Liver (tissue), 8 donors: ENCODE measurements at regions not wholly inside any gene's neighbourhood (a gene's known extent, or its start where the extent isn't known, plus 50 kb on each side); places are given as distances from the start of the nearest gene placed in this dataset.

Source experiments
- DNase-seq: peaks from one replicate; pipeline ENCODE4 v3.0.0-alpha.2; 2017; ENCODE audit warnings: low spot score
- H3K27ac ChIP-seq, 2 donors: one replicate each; pipeline ENCODE4 v1.7.0; 2013; ENCODE audit warnings: inconsistent platforms in 2 of 2, low read length in 2 of 2, control low read depth in 1 of 2, low read depth in 1 of 2, mild to moderate bottlenecking in 1 of 2
- H3K27me3 ChIP-seq, 4 donors: one replicate each; pipeline versions ENCODE4 v1.6.1 to v1.7.0; 2013; ENCODE audit warnings: low read length in 3 of 4, inconsistent platforms in 1 of 4, mild to moderate bottlenecking in 1 of 4, moderate library complexity in 1 of 4; ENCODE audit not compliant: control insufficient read depth in 4 of 4, insufficient read depth in 4 of 4
- H3K36me3 ChIP-seq, 4 donors: one replicate each; pipeline versions ENCODE4 v1.6.1 to v1.7.0; 2013; ENCODE audit warnings: low read length in 3 of 4, mild to moderate bottlenecking in 3 of 4, low read depth in 1 of 4, moderate library complexity in 1 of 4; ENCODE audit not compliant: control insufficient read depth in 4 of 4, insufficient read depth in 3 of 4
- H3K4me1 ChIP-seq, 4 donors: one replicate each; pipeline versions ENCODE4 v1.6.1 to v1.7.0; 2013; ENCODE audit warnings: low read length in 3 of 4, mild to moderate bottlenecking in 3 of 4, moderate library complexity in 1 of 4; ENCODE audit not compliant: control insufficient read depth in 4 of 4, insufficient read depth in 4 of 4
- H3K4me3 ChIP-seq, 3 donors: one replicate each; pipeline versions ENCODE4 v1.6.1 to v1.7.0; 2013; ENCODE audit warnings: low read length in 3 of 3, control low read depth in 1 of 3, low read depth in 1 of 3, mild to moderate bottlenecking in 1 of 3
- H3K9ac ChIP-seq, 2 donors: one replicate each; pipeline ENCODE4 v1.7.0; 2013; ENCODE audit warnings: low read length in 2 of 2, mild to moderate bottlenecking in 2 of 2, moderate library complexity in 2 of 2, control low read depth in 1 of 2, low read depth in 1 of 2
- H3K9me3 ChIP-seq, 4 donors: one replicate each; pipeline versions ENCODE4 v1.6.1 to v1.7.0; 2013; ENCODE audit warnings: low read length in 3 of 4; ENCODE audit not compliant: control insufficient read depth in 4 of 4
- EGR1 ChIP-seq, 2 donors: IDR thresholded peaks; 2 replicates each; pipeline ENCODE4 v1.6.1; 2016 to 2018; ENCODE audit warnings: antibody characterized with exemption in 2 of 2, low read depth in 2 of 2
- FOXA1 ChIP-seq: IDR thresholded peaks from 2 replicates; pipeline ENCODE4 v1.6.1; 2016; ENCODE audit warnings: antibody characterized with exemption
- FOXA2 ChIP-seq: IDR thresholded peaks from 2 replicates; pipeline ENCODE4 v1.6.1; 2016; ENCODE audit warnings: antibody characterized with exemption
- GABPA ChIP-seq, 2 donors: IDR thresholded peaks in 1 of 2; conservative IDR thresholded peaks in 1 of 2; 2 replicates each; pipeline ENCODE4 v1.6.1; 2016; ENCODE audit warnings: antibody characterized with exemption in 2 of 2, mild to moderate bottlenecking in 1 of 2, moderate library complexity in 1 of 2
- HNF4A ChIP-seq, 2 donors: conservative IDR thresholded peaks; 2 replicates each; pipeline ENCODE4 v1.6.1; 2016; ENCODE audit warnings: antibody characterized with exemption in 2 of 2, mild to moderate bottlenecking in 2 of 2
- HNF4G ChIP-seq: IDR thresholded peaks from 2 replicates; pipeline ENCODE4 v1.6.1; 2016; ENCODE audit warnings: antibody characterized with exemption
- JUND ChIP-seq, 2 donors: IDR thresholded peaks; 2 replicates each; pipeline ENCODE4 v1.6.1; 2016; ENCODE audit warnings: antibody characterized with exemption in 2 of 2
- NR2F2 ChIP-seq: IDR thresholded peaks from 2 replicates; pipeline ENCODE4 v1.6.1; 2016; ENCODE audit warnings: antibody characterized with exemption
- RAD21 ChIP-seq, 2 donors: IDR thresholded peaks; 2 replicates each; pipeline ENCODE4 v1.6.1; 2016; ENCODE audit warnings: antibody characterized with exemption in 2 of 2, mild to moderate bottlenecking in 2 of 2
- RXRA ChIP-seq, 2 donors: IDR thresholded peaks; 2 replicates each; pipeline ENCODE4 v1.6.1; 2017 to 2018; ENCODE audit warnings: antibody characterized with exemption in 2 of 2, mild to moderate bottlenecking in 1 of 2
- SP1 ChIP-seq: IDR thresholded peaks from 2 replicates; pipeline ENCODE4 v1.6.1; 2018; ENCODE audit warnings: antibody characterized with exemption, mild to moderate bottlenecking
- TAF1 ChIP-seq: conservative IDR thresholded peaks from 2 replicates; pipeline ENCODE4 v1.6.1; 2016; ENCODE audit warnings: antibody characterized with exemption, mild to moderate bottlenecking
- YY1 ChIP-seq: IDR thresholded peaks from 2 replicates; pipeline ENCODE4 v1.6.1; 2016; ENCODE audit warnings: antibody characterized with exemption, mild to moderate bottlenecking
- WGBS: extraction: QIAGEN DNeasy Blood & Tissue Kit; methylation state at CpG from one replicate; pipeline ENCODE4 v1.1.7; 2013; 5-methylcytosine and 5-hydroxymethylcytosine counted together
- TF ChIP-seq, protein P1 (sequence below): IDR thresholded peaks from 2 replicates; pipeline ENCODE4 v1.6.1; 2016; ENCODE audit warnings: antibody characterized with exemption, mild to moderate bottlenecking
- TF ChIP-seq, protein P2 (sequence below): IDR thresholded peaks from 2 replicates; pipeline ENCODE4 v1.6.1; 2016; ENCODE audit warnings: antibody characterized with exemption
- TF ChIP-seq, protein P3 (sequence below): fragments of 150-350 bp; IDR thresholded peaks from 2 replicates; pipeline ENCODE4 v1.5.1; 2017; ENCODE audit warnings: improper control_type of control experiment, low read depth, low read length; ENCODE audit not compliant: missing input control
- TF ChIP-seq, protein P4 (sequence below): IDR thresholded peaks from 2 replicates; pipeline ENCODE4 v1.6.1; 2016; ENCODE audit warnings: antibody characterized with exemption
- TF ChIP-seq, protein P5 (sequence below): IDR thresholded peaks from 2 replicates; pipeline ENCODE4 v1.6.1; 2016; ENCODE audit warnings: antibody characterized with exemption
- donor health status: healthy.
- donor health status: healthy.
- donor health status: healthy.
- donor health status: healthy.
- donor health status: healthy.

DNA sequence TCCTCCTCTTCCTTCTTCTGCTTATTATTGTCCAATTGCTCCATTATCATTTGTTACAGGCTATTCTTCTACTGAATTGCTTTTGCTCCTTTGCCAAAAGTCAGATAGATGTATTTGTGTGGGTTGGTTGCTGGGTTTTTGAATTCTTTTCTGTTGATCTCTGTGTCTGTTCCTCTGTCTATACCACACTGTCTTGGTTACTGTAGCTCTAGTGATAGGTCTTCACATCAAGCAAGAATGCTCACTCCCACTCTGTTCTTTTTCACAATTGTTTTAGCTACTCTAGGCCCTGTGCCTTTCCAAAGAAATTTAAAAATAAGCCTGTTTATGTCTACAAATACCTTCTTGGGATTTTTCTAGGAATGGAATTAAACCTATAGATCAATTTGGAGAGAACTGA, 217.2 kb downstream of the GALR1 start:
- no peaks in the 10 kb centered on the region for H3K9me3 ChIP-seq
- H3K4me1 ChIP-seq = no peaks in the 10 kb centered on the region
- no peak overlapping the region for H3K4me3 ChIP-seq
- H3K9ac ChIP-seq = no peak overlapping the region
- TF ChIP-seq RAD21 (IDR thresholded peaks at IDR 0.05) (no peak), HNF4G (no peak), NR2F2 (no peak), FOXA1 (no peak), TAF1 (no peak), HNF4A (conservative IDR thresholded peaks at IDR 0.05) (no peak), JUND (IDR thresholded peaks at IDR 0.05) (no peak), GABPA (IDR thresholded peaks at IDR 0.05 in 1 of 2, conservative IDR thresholded peaks at IDR 0.05 in 1 of 2) (no peak), YY1 (no peak), RXRA (IDR thresholded peaks at IDR 0.05) (no peak), FOXA2 (no peak), SP1 (no peak)
- TF ChIP-seq, protein P1, sequence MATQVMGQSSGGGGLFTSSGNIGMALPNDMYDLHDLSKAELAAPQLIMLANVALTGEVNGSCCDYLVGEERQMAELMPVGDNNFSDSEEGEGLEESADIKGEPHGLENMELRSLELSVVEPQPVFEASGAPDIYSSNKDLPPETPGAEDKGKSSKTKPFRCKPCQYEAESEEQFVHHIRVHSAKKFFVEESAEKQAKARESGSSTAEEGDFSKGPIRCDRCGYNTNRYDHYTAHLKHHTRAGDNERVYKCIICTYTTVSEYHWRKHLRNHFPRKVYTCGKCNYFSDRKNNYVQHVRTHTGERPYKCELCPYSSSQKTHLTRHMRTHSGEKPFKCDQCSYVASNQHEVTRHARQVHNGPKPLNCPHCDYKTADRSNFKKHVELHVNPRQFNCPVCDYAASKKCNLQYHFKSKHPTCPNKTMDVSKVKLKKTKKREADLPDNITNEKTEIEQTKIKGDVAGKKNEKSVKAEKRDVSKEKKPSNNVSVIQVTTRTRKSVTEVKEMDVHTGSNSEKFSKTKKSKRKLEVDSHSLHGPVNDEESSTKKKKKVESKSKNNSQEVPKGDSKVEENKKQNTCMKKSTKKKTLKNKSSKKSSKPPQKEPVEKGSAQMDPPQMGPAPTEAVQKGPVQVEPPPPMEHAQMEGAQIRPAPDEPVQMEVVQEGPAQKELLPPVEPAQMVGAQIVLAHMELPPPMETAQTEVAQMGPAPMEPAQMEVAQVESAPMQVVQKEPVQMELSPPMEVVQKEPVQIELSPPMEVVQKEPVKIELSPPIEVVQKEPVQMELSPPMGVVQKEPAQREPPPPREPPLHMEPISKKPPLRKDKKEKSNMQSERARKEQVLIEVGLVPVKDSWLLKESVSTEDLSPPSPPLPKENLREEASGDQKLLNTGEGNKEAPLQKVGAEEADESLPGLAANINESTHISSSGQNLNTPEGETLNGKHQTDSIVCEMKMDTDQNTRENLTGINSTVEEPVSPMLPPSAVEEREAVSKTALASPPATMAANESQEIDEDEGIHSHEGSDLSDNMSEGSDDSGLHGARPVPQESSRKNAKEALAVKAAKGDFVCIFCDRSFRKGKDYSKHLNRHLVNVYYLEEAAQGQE = no peak
- TF ChIP-seq, protein P2, sequence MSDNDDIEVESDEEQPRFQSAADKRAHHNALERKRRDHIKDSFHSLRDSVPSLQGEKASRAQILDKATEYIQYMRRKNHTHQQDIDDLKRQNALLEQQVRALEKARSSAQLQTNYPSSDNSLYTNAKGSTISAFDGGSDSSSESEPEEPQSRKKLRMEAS = no peak
- TF ChIP-seq, protein P3, sequence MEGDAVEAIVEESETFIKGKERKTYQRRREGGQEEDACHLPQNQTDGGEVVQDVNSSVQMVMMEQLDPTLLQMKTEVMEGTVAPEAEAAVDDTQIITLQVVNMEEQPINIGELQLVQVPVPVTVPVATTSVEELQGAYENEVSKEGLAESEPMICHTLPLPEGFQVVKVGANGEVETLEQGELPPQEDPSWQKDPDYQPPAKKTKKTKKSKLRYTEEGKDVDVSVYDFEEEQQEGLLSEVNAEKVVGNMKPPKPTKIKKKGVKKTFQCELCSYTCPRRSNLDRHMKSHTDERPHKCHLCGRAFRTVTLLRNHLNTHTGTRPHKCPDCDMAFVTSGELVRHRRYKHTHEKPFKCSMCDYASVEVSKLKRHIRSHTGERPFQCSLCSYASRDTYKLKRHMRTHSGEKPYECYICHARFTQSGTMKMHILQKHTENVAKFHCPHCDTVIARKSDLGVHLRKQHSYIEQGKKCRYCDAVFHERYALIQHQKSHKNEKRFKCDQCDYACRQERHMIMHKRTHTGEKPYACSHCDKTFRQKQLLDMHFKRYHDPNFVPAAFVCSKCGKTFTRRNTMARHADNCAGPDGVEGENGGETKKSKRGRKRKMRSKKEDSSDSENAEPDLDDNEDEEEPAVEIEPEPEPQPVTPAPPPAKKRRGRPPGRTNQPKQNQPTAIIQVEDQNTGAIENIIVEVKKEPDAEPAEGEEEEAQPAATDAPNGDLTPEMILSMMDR = no peak
- TF ChIP-seq, protein P4, sequence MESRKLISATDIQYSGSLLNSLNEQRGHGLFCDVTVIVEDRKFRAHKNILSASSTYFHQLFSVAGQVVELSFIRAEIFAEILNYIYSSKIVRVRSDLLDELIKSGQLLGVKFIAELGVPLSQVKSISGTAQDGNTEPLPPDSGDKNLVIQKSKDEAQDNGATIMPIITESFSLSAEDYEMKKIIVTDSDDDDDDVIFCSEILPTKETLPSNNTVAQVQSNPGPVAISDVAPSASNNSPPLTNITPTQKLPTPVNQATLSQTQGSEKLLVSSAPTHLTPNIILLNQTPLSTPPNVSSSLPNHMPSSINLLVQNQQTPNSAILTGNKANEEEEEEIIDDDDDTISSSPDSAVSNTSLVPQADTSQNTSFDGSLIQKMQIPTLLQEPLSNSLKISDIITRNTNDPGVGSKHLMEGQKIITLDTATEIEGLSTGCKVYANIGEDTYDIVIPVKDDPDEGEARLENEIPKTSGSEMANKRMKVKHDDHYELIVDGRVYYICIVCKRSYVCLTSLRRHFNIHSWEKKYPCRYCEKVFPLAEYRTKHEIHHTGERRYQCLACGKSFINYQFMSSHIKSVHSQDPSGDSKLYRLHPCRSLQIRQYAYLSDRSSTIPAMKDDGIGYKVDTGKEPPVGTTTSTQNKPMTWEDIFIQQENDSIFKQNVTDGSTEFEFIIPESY = no peak
- TF ChIP-seq, protein P5, sequence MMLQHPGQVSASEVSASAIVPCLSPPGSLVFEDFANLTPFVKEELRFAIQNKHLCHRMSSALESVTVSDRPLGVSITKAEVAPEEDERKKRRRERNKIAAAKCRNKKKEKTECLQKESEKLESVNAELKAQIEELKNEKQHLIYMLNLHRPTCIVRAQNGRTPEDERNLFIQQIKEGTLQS = no peak
- no peak for DNase-seq
- H3K27ac ChIP-seq = no peak overlapping the region
- peaks cover 0 to 2% (median 0%) of the 10 kb centered on the region in 4 donors for H3K27me3 ChIP-seq
- H3K36me3 ChIP-seq = no peaks in the 10 kb centered on the region

DNA sequence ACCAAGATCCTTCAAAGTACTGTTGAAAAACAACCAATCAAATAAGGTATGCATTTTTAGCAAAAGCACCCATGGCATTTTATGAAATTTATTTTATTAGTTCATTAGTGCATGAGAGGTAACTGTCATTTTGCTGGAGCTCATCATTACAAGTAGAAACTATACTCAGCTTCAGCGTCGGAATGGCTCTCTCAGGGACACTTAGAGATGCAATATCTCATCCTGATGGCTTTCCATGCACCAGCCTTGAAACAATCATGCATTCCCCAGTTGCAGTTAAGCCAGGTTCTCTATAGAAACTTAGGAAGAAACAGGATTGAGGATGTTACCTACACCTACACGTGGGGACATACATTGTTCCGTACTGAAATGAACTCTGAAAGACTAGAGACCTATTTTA, 219.5 kb downstream of the GALR1 start:
- H3K9ac ChIP-seq = no peak overlapping the region
- no peak overlapping the region for H3K27ac ChIP-seq
- H3K36me3 ChIP-seq = no peaks in the 10 kb centered on the region
- TF ChIP-seq EGR1 (IDR thresholded peaks at IDR 0.05; ENCODE audit: low read depth in 2 of 2) (no peak), RXRA (IDR thresholded peaks at IDR 0.05) (no peak)
- WGBS = 85% methylated on average over 4 of the region's 4 CpGs
- no peak for DNase-seq
- no peak overlapping the region for H3K4me3 ChIP-seq
- H3K9me3 ChIP-seq = no peaks in the 10 kb centered on the region
- H3K4me1 ChIP-seq = no peaks in the 10 kb centered on the region
- H3K27me3 ChIP-seq = peaks cover 0 to 2% (median under 1%) of the 10 kb centered on the region in 4 donors
